CD14-positive monocyte (primary cell): ENCODE measurements at regions not wholly inside any gene's neighbourhood (a gene's known extent, or its start where the extent isn't known, plus 50 kb on each side); places are given as distances from the start of the nearest gene placed in this dataset.

Source experiments
- DNase-seq, 3 donors: peaks; one replicate each; pipeline ENCODE4 v3.0.0-alpha.2; 2011 to 2022
- H2AFZ ChIP-seq: 2 replicates; pipeline ENCODE4 v1.6.0; 2012; ENCODE audit warnings: mild to moderate bottlenecking, low read depth, low read length, inconsistent platforms; ENCODE audit not compliant: insufficient read depth, poor library complexity, severe bottlenecking
- H3K27ac ChIP-seq, 2 donors: 1 replicate in 1 of 2; 2 replicates in 1 of 2; pipeline ENCODE4 v1.5.1; 2012 to 2013; ENCODE audit warnings: low read length in 2 of 2, control low read depth in 1 of 2, inconsistent platforms in 1 of 2, low read depth in 1 of 2, mild to moderate bottlenecking in 1 of 2
- H3K27me3 ChIP-seq, 2 donors: one replicate each; pipeline versions ENCODE4 v1.6.0 to v1.6.1; 2011 to 2013; ENCODE audit warnings: low read length in 2 of 2; ENCODE audit not compliant: control insufficient read depth in 2 of 2, insufficient read depth in 2 of 2
- H3K36me3 ChIP-seq, 2 donors: replicated peaks in 1 of 2; 1 replicate in 1 of 2; 2 replicates in 1 of 2; pipeline versions ENCODE4 v1.5.1 to v1.6.1; 2012 to 2013; ENCODE audit warnings: low read length in 2 of 2, control low read depth in 1 of 2, inconsistent platforms in 1 of 2, mild to moderate bottlenecking in 1 of 2; ENCODE audit not compliant: insufficient read depth in 2 of 2, control insufficient read depth in 1 of 2
- H3K4me1 ChIP-seq, 2 donors: 1 replicate in 1 of 2; 2 replicates in 1 of 2; pipeline versions ENCODE4 v1.5.1 to v1.6.1; 2012 to 2013; ENCODE audit warnings: low read length in 2 of 2, control low read depth in 1 of 2, inconsistent platforms in 1 of 2, mild to moderate bottlenecking in 1 of 2, moderate library complexity in 1 of 2; ENCODE audit not compliant: insufficient read depth in 2 of 2, control insufficient read depth in 1 of 2
- H3K4me2 ChIP-seq: replicated peaks from 2 replicates; pipeline ENCODE3; 2012; ENCODE audit warnings: low read length, moderate library complexity, mild to moderate bottlenecking; ENCODE audit not compliant: poor library complexity, severe bottlenecking; ENCODE audit errors: extremely low read depth
- H3K4me3 ChIP-seq, 3 experiments: fragments of 200-600 bp in 1 of 3; sonication (generic) in 1 of 3; replicated peaks in 1 of 3; 1 replicate in 2 of 3; 2 replicates in 1 of 3; pipeline ENCODE4 v1.5.1; 2011 to 2013; ENCODE audit warnings: low read length in 3 of 3, mild to moderate bottlenecking in 3 of 3, control low read depth in 2 of 3, low read depth in 2 of 3, inconsistent platforms in 1 of 3, moderate library complexity in 1 of 3
- H3K79me2 ChIP-seq: 2 replicates; pipeline ENCODE4 v1.6.0; 2012; ENCODE audit warnings: mild to moderate bottlenecking, control low read depth, inconsistent platforms, low read length, moderate library complexity; ENCODE audit not compliant: insufficient read depth
- H3K9ac ChIP-seq: 2 replicates; pipeline ENCODE4 v1.6.0; 2017; ENCODE audit warnings: low read length, mild to moderate bottlenecking; ENCODE audit not compliant: insufficient read depth, poor library complexity, severe bottlenecking
- H3K9me3 ChIP-seq, 2 donors: replicated peaks in 1 of 2; 1 replicate in 1 of 2; 2 replicates in 1 of 2; pipeline versions ENCODE4 v1.5.1 to v1.6.1; 2012 to 2013; ENCODE audit warnings: low read length in 2 of 2, control low read depth in 1 of 2; ENCODE audit not compliant: control insufficient read depth in 1 of 2, insufficient read depth in 1 of 2
- H4K20me1 ChIP-seq: 2 replicates; pipeline ENCODE4 v1.6.0; 2012; ENCODE audit warnings: mild to moderate bottlenecking, low read length, control low read depth, moderate library complexity; ENCODE audit not compliant: insufficient read depth
- H3K27ac Mint-ChIP-seq, 7 donors: one replicate each; pipeline ENCODE4 v1.8.0; 2020; ENCODE audit warnings: mild to moderate bottlenecking in 7 of 7, mixed read lengths in 7 of 7, moderate library complexity in 6 of 7, inconsistent platforms in 2 of 7
- H3K27me3 Mint-ChIP-seq, 3 donors: one replicate each; pipeline ENCODE4 v1.8.0; 2021 to 2022; ENCODE audit warnings: low read depth in 3 of 3, mild to moderate bottlenecking in 3 of 3, mixed read lengths in 3 of 3, moderate library complexity in 3 of 3, inconsistent platforms in 1 of 3
- H3K36me3 Mint-ChIP-seq, 2 donors: one replicate each; pipeline ENCODE4 v1.8.0; 2020; ENCODE audit warnings: mixed read lengths in 2 of 2, inconsistent platforms in 1 of 2, mild to moderate bottlenecking in 1 of 2
- H3K4me1 Mint-ChIP-seq: one replicate; pipeline ENCODE4 v1.8.0; 2020; ENCODE audit warnings: mild to moderate bottlenecking, mixed read lengths
- H3K4me3 Mint-ChIP-seq, 2 donors: one replicate each; pipeline ENCODE4 v1.8.0; 2020; ENCODE audit warnings: mild to moderate bottlenecking in 2 of 2, mixed read lengths in 2 of 2, moderate library complexity in 1 of 2
- H3K9me3 Mint-ChIP-seq, 7 donors: one replicate each; pipeline ENCODE4 v1.8.0; 2020 to 2022; ENCODE audit warnings: mixed read lengths in 7 of 7, mild to moderate bottlenecking in 6 of 7, moderate library complexity in 6 of 7, inconsistent platforms in 2 of 7
- WGBS: methylation state at CpG from one replicate; pipeline ENCODE4 v1.1.5; 2013; ENCODE audit warnings: missing lambda C conversion rate; ENCODE audit not compliant: insufficient coverage; 5-methylcytosine and 5-hydroxymethylcytosine counted together
- intact Hi-C, 2 donors: fragments of 100-400 bp; cut with micrococcal nuclease; formaldehyde crosslinking; loops; one replicate each; pipeline versions ENCODE4 v1.15.0 to v1.15.1; 2023
- TF ChIP-seq, protein P1 (sequence below): fragments of 200-600 bp; IDR thresholded peaks from one replicate; pipeline ENCODE4 v1.8.0; 2022; ENCODE audit warnings: antibody characterized with exemption, mild to moderate bottlenecking

DNA sequence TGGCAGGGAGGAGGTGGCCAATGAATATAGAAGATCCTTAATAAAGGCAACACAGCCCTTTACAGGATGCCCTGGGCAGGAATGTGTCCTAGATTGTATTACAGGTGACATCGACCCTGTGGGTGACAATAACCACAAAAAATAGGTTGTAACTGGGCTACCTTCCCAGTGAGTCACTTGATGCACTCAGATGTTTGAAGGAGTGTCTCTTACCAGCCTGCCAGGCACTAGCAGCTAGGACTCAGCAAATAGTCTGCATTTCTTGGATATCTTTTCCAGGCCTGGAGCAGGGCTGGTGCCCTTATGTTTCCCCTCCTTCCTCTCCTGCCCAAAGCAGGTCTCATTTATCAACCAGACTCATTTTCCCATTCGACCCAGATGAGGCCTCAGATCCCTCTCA is 50.9 kb upstream of the TMEM164 start:
- Histone ChIP-seq H3K27me3 (no peaks in the 10 kb centered on the region), H3K36me3 (no peaks in the 10 kb centered on the region), H3K4me1 (peaks cover 0 to 2% of the 10 kb centered on the region in 2 donors), H3K9me3 (no peaks in the 10 kb centered on the region), H3K4me3 (no peak overlapping the region), H4K20me1 (no peaks in the 10 kb centered on the region), H3K9ac (no peak overlapping the region), H3K79me2 (no peaks in the 10 kb centered on the region), H2AFZ (no peak overlapping the region), H3K4me2 (no peak overlapping the region), H3K27ac (no peak overlapping the region)
- Mint-ChIP-seq H3K27me3 (peaks cover 0 to 7% (median 0%) of the 10 kb centered on the region in 3 donors), H3K27ac (peak overlapping the region in 1 of 7 donors; percentile 28), H3K4me3 (no peak overlapping the region), H3K9me3 (peaks cover 0 to 3% (median 0%) of the 10 kb centered on the region in 7 donors), H3K36me3 (no peaks in the 10 kb centered on the region), H3K4me1 (peaks cover 14% of the 10 kb centered on the region)
- no peak for DNase-seq
- intact Hi-C loops = no loop called here
- TF ChIP-seq, protein P1, sequence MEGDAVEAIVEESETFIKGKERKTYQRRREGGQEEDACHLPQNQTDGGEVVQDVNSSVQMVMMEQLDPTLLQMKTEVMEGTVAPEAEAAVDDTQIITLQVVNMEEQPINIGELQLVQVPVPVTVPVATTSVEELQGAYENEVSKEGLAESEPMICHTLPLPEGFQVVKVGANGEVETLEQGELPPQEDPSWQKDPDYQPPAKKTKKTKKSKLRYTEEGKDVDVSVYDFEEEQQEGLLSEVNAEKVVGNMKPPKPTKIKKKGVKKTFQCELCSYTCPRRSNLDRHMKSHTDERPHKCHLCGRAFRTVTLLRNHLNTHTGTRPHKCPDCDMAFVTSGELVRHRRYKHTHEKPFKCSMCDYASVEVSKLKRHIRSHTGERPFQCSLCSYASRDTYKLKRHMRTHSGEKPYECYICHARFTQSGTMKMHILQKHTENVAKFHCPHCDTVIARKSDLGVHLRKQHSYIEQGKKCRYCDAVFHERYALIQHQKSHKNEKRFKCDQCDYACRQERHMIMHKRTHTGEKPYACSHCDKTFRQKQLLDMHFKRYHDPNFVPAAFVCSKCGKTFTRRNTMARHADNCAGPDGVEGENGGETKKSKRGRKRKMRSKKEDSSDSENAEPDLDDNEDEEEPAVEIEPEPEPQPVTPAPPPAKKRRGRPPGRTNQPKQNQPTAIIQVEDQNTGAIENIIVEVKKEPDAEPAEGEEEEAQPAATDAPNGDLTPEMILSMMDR = no peak
- 57% methylated on average over 1 of the region's 2 CpGs for WGBS

DNA sequence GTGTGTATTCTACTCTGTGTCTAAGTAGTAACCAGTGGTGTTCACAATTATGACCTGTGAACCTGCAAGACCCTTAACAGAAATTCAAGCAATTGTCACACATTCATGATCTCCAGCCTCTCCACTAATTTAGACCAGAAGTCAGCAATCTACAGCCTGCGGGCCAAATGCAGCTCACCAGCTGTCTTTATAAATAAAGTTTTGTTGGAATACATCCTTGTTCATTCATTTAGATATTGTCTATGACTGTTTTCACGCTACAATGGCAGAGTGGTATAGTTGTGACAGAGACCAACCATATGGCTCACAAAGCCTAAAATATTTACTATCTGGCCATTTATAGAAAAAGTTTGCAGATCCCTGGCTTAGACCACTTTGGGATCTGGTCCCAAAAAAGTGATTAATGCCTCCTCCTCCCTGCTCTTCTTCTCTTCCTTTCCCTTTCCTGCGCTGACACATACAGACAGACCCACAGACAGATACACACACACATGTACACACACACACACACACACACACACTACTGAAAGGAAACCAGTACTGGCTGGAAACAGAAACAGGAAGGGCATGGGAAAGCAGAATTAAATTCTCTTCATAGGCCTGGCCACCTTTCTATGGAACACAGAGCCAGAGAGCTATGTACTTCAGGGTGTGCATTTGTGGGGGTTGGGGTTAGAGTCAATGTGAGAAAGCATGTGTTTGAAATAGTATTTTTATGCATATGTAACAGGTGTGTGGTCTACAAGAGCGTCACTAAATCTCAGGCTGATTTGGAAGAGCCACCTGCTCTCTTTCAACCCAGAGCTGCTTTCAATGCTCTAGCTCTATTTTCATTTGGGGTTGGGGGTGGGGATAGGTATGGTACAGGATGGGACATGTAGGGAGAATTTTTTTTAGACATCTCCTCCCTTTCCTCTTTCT is 49.7 kb upstream of the TMEM164 start:
- no peaks in the 10 kb centered on the region for H3K9me3 ChIP-seq
- intact Hi-C loops = no loop called here
- H3K4me1 ChIP-seq = peaks cover 0 to 2% of the 10 kb centered on the region in 2 donors
- no CpG with 5 or more reads among the region's 4 CpGs for WGBS
- H2AFZ ChIP-seq = no peak overlapping the region
- peaks cover 16% of the 10 kb centered on the region for H3K4me1 Mint-ChIP-seq
- peaks cover 0 to 3% (median 0%) of the 10 kb centered on the region in 7 donors for H3K9me3 Mint-ChIP-seq
- H3K27ac Mint-ChIP-seq = peak overlapping the region in 2 of 7 donors; percentile 30 to 84
- no peaks in the 10 kb centered on the region for H3K36me3 Mint-ChIP-seq
- peaks cover 0 to 8% (median 0%) of the 10 kb centered on the region in 3 donors for H3K27me3 Mint-ChIP-seq
- H4K20me1 ChIP-seq = no peaks in the 10 kb centered on the region
- no peaks in the 10 kb centered on the region for H3K36me3 ChIP-seq
- H3K4me3 Mint-ChIP-seq = no peak overlapping the region
- H3K27me3 ChIP-seq = no peaks in the 10 kb centered on the region
- H3K4me3 ChIP-seq = no peak overlapping the region
- no peak overlapping the region for H3K4me2 ChIP-seq
- H3K9ac ChIP-seq = no peak overlapping the region
- TF ChIP-seq, protein P1 = no peak
- DNase-seq = peak; percentile 1 to 2 (median 1)
- no peak overlapping the region for H3K27ac ChIP-seq
- H3K79me2 ChIP-seq = no peaks in the 10 kb centered on the region
